IPS DF 4.7 (cell line): ENCODE measurements at regions not wholly inside any gene's neighbourhood (a gene's known extent, or its start where the extent isn't known, plus 50 kb on each side); places are given as distances from the start of the nearest gene placed in this dataset.
"Not testable (repeated sequence)": the region's sequence is repeated elsewhere in the genome, so short reads cannot be mapped to it uniquely, and the experiment has no call there.

ENCODE experiments used
- DNase-seq: peaks from one replicate; pipeline ENCODE4 v3.0.0-alpha.2; 2013; ENCODE audit warnings: low spot score; ENCODE audit errors: extremely low read depth

GRCh38 chr1:117702654-117703053 is 96.8 kb downstream of the TENT5C start:
- no peak for DNase-seq

GRCh38 chr1:117707371-117707770 is 101.5 kb downstream of the TENT5C start:
- DNase-seq: no peak

GRCh38 chr1:117708323-117709248 is 102.7 kb downstream of the TENT5C start:
- DNase-seq: no peak

- no peak for DNase-seq
These were observed 103.4 kb downstream of the TENT5C start for GRCh38 chr1:117709249-117709691.

- no peak for DNase-seq
These were observed 104.9 kb downstream of the TENT5C start for GRCh38 chr1:117710710-117711109.

GRCh38 chr1:117712621-117713020 is 106.8 kb downstream of the TENT5C start:
- no peak for DNase-seq

GRCh38 chr1:117714546-117714945 is 108.7 kb downstream of the TENT5C start:
- DNase-seq: no peak

- DNase-seq: not testable (repeated sequence)
These were observed 110.2 kb downstream of the TENT5C start for GRCh38 chr1:117716030-117716429.

GRCh38 chr1:117717980-117718379 is 112.1 kb downstream of the TENT5C start:
- not testable (repeated sequence) for DNase-seq

GRCh38 chr1:117718596-117718995 is 112.7 kb downstream of the TENT5C start:
- not testable (repeated sequence) for DNase-seq

GRCh38 chr1:117719004-117719403 is 113.2 kb downstream of the TENT5C start:
- no peak for DNase-seq

- DNase-seq: no peak
These were observed 126.4 kb downstream of the TENT5C start for GRCh38 chr1:117732065-117732797.

GRCh38 chr1:117732956-117733355 is 127.1 kb downstream of the TENT5C start:
- DNase-seq: no peak

GRCh38 chr1:117734403-117734802 is 128.6 kb downstream of the TENT5C start:
- DNase-seq: no peak

GRCh38 chr1:117735045-117735992 is 129.5 kb downstream of the TENT5C start:
- no peak for DNase-seq

- DNase-seq: no peak
These were observed 133.7 kb downstream of the TENT5C start for GRCh38 chr1:117739504-117739903.

GRCh38 chr1:117740496-117740895 is 134.6 kb downstream of the TENT5C start:
- DNase-seq: no peak

GRCh38 chr1:117746565-117746964 is 140.7 kb downstream of the TENT5C start:
- not testable (repeated sequence) for DNase-seq

GRCh38 chr1:117747605-117748004 is 141.8 kb downstream of the TENT5C start:
- DNase-seq: no peak

GRCh38 chr1:117751321-117751720 is 145.5 kb downstream of the TENT5C start:
- DNase-seq: no peak

GRCh38 chr1:117752661-117753060 is 146.8 kb downstream of the TENT5C start:
- DNase-seq: no peak
